H1 (cell line): ENCODE measurements at regions not wholly inside any gene's neighbourhood (a gene's known extent, or its start where the extent isn't known, plus 50 kb on each side); places are given as distances from the start of the nearest gene placed in this dataset.

Experiments
- CTCF ChIA-PET: fragments of 300-600 bp; sonication (Branson Sonifier 250); formaldehyde crosslinking; loops from one replicate; lab custom pipeline; 2021; ENCODE audit not compliant: partially characterized antibody; lab: Charles Lee
- POLR2A ChIA-PET: fragments of 300-600 bp; sonication (Branson Sonifier 250); formaldehyde crosslinking; loops from one replicate; lab custom pipeline; 2021; ENCODE audit warnings: inconsistent platforms; ENCODE audit not compliant: partially characterized antibody; lab: Charles Lee
- DNase-seq, 2 experiments: peaks; one replicate each; pipeline versions ENCODE4 v3.0.0 to v3.0.0-alpha.2; 2010 to 2022; ENCODE audit warnings: low spot score in 2 of 2, low read depth in 1 of 2, mixed read lengths in 1 of 2
- FAIRE-seq: peaks from 2 replicates; lab custom pipeline; 2011; peaks lifted over from hg19 to GRCh38; lab: Jason Lieb, UNC
- H2AFZ ChIP-seq: 2 replicates; pipeline ENCODE4 v1.8.1; 2012; ENCODE audit warnings: low read length, inconsistent platforms
- H2AK5ac ChIP-seq: 2 replicates; pipeline ENCODE4 v1.6.1; 2013; ENCODE audit warnings: low read depth, low read length
- H2BK120ac ChIP-seq: replicated peaks from 2 replicates; pipeline ENCODE3; 2013; ENCODE audit warnings: low read depth, low read length, inconsistent platforms
- H2BK12ac ChIP-seq: 2 replicates; pipeline ENCODE4 v1.6.1; 2013; ENCODE audit warnings: low read depth, low read length
- H2BK15ac ChIP-seq: 2 replicates; pipeline ENCODE4 v1.6.1; 2013; ENCODE audit warnings: low read length
- H2BK20ac ChIP-seq: 2 replicates; pipeline ENCODE4 v1.6.1; 2013; ENCODE audit warnings: low read length
- H2BK5ac ChIP-seq: 2 replicates; pipeline ENCODE4 v1.6.1; 2013; ENCODE audit warnings: low read depth, low read length
- H3K14ac ChIP-seq: 2 replicates; pipeline ENCODE4 v1.6.1; 2013; ENCODE audit warnings: inconsistent platforms; ENCODE audit not compliant: insufficient read length
- H3K18ac ChIP-seq: 2 replicates; pipeline ENCODE4 v1.6.1; 2013; ENCODE audit warnings: low read length; ENCODE audit errors: extremely low read depth
- H3K23ac ChIP-seq: 2 replicates; pipeline ENCODE4 v1.6.1; 2013; ENCODE audit warnings: inconsistent platforms; ENCODE audit not compliant: insufficient read length
- H3K23me2 ChIP-seq: 2 replicates; pipeline ENCODE4 v1.6.1; 2013; ENCODE audit warnings: low read depth, low read length
- H3K27ac ChIP-seq: 2 replicates; pipeline ENCODE4 v1.6.1; 2011; ENCODE audit warnings: low read depth, low read length, inconsistent platforms
- H3K27me3 ChIP-seq, 4 experiments: replicated peaks in 1 of 4; 1 replicate in 1 of 4; 2 replicates in 3 of 4; pipeline versions ENCODE4 v1.6.1 to v1.8.1; 2011 to 2013; ENCODE audit warnings: low read length in 3 of 4, mild to moderate bottlenecking in 3 of 4, inconsistent platforms in 2 of 4, mixed read lengths in 2 of 4, moderate library complexity in 1 of 4; ENCODE audit not compliant: control insufficient read depth in 3 of 4, insufficient read depth in 3 of 4; ENCODE audit errors: extremely low read depth in 1 of 4
- H3K36me3 ChIP-seq, 4 experiments: 2 replicates each; pipeline versions ENCODE4 v1.6.1 to v1.8.1; 2011 to 2013; ENCODE audit warnings: mild to moderate bottlenecking in 4 of 4, low read length in 3 of 4, moderate library complexity in 2 of 4, control low read depth in 1 of 4, inconsistent platforms in 1 of 4; ENCODE audit not compliant: insufficient read depth in 4 of 4, control insufficient read depth in 2 of 4
- H3K4ac ChIP-seq: replicated peaks from 2 replicates; pipeline ENCODE3; 2013; ENCODE audit warnings: low read length, low read depth, mixed read lengths, inconsistent platforms; ENCODE audit not compliant: insufficient read length
- H3K4me1 ChIP-seq, 4 experiments: replicated peaks in 1 of 4; 1 replicate in 1 of 4; 2 replicates in 3 of 4; pipeline versions ENCODE4 v1.6.1 to v1.8.1; 2011 to 2013; ENCODE audit warnings: low read length in 3 of 4, inconsistent platforms in 2 of 4, mixed read lengths in 1 of 4; ENCODE audit not compliant: insufficient read depth in 4 of 4, control insufficient read depth in 3 of 4
- H3K4me2 ChIP-seq, 2 experiments: 2 replicates each; pipeline versions ENCODE4 v1.6.1 to v1.8.1; 2011 to 2013; ENCODE audit warnings: low read depth in 2 of 2, low read length in 2 of 2, control low read depth in 1 of 2, inconsistent platforms in 1 of 2, mild to moderate bottlenecking in 1 of 2; ENCODE audit not compliant: insufficient read depth in 1 of 2
- H3K4me3 ChIP-seq, 4 experiments: fragments of 200-600, 300-600 bp in 1 of 4; sonication (generic), shearing (Covaris generic), sonication (Bioruptor Twin) in 1 of 4; 2 replicates each; pipeline versions ENCODE4 v1.5.1 to v1.8.1; 2011 to 2016; ENCODE audit warnings: low read length in 4 of 4, low read depth in 3 of 4, control low read depth in 2 of 4, inconsistent platforms in 2 of 4, mild to moderate bottlenecking in 2 of 4, mixed read lengths in 1 of 4, moderate library complexity in 1 of 4; ENCODE audit not compliant: insufficient read depth in 2 of 4; ENCODE audit errors: extremely low read depth in 1 of 4
- H3K56ac ChIP-seq: replicated peaks from 2 replicates; pipeline ENCODE3; 2013; ENCODE audit warnings: low read depth, mild to moderate bottlenecking, mixed read lengths, low read length, inconsistent platforms; ENCODE audit not compliant: insufficient read length
- H3K79me1 ChIP-seq: 2 replicates; pipeline ENCODE4 v1.6.1; 2013; ENCODE audit warnings: low read depth, low read length, control low read depth
- H3K79me2 ChIP-seq, 2 experiments: 2 replicates each; pipeline versions ENCODE4 v1.6.1 to v1.8.1; 2012 to 2013; ENCODE audit warnings: low read length in 2 of 2, mild to moderate bottlenecking in 2 of 2, inconsistent platforms in 1 of 2; ENCODE audit not compliant: insufficient read depth in 2 of 2, control insufficient read depth in 1 of 2
- H3K9ac ChIP-seq, 4 experiments: replicated peaks in 1 of 4; 1 replicate in 1 of 4; 2 replicates in 3 of 4; pipeline versions ENCODE4 v1.6.1 to v1.8.1; 2011 to 2013; ENCODE audit warnings: low read depth in 3 of 4, low read length in 3 of 4, control low read depth in 2 of 4, mild to moderate bottlenecking in 2 of 4, moderate library complexity in 2 of 4, inconsistent platforms in 1 of 4; ENCODE audit errors: extremely low read depth in 1 of 4
- H3K9me3 ChIP-seq, 2 experiments: 2 replicates each; pipeline versions ENCODE4 v1.6.1 to v1.8.1; 2012 to 2013; ENCODE audit warnings: mild to moderate bottlenecking in 2 of 2, moderate library complexity in 2 of 2, control low read depth in 1 of 2, inconsistent platforms in 1 of 2, low read depth in 1 of 2, low read length in 1 of 2, mixed read lengths in 1 of 2; ENCODE audit not compliant: insufficient read depth in 2 of 2
- H4K20me1 ChIP-seq, 2 experiments: replicated peaks in 1 of 2; 2 replicates each; pipeline versions ENCODE3 to v1.8.1; 2011 to 2013; ENCODE audit warnings: inconsistent platforms in 2 of 2, low read length in 2 of 2, mild to moderate bottlenecking in 1 of 2; ENCODE audit not compliant: insufficient read depth in 2 of 2, control insufficient read depth in 1 of 2
- H4K5ac ChIP-seq: 2 replicates; pipeline ENCODE4 v1.6.1; 2013; ENCODE audit warnings: low read length, low read depth, mixed read lengths, inconsistent platforms; ENCODE audit not compliant: insufficient read length
- H4K8ac ChIP-seq: 2 replicates; pipeline ENCODE4 v1.8.0; 2013; ENCODE audit warnings: mild to moderate bottlenecking, moderate library complexity, low read length, inconsistent platforms; ENCODE audit not compliant: insufficient read depth; ENCODE audit errors: extremely low read depth
- H4K91ac ChIP-seq: replicated peaks from 2 replicates; pipeline ENCODE3; 2013; ENCODE audit warnings: low read length, mixed read lengths, inconsistent platforms; ENCODE audit not compliant: insufficient read length
- FOSL1 ChIP-seq: IDR thresholded peaks from 2 replicates; pipeline ENCODE4 v1.6.1; 2011; ENCODE audit warnings: mild to moderate bottlenecking, low read depth, low read length, moderate library complexity; ENCODE audit not compliant: insufficient read depth
- HDAC6 ChIP-seq: IDR thresholded peaks from one replicate; pipeline ENCODE4 v1.7.1; 2012; ENCODE audit warnings: low read depth, mild to moderate bottlenecking, inconsistent platforms, low read length, moderate library complexity
- ZNF274 ChIP-seq: IDR thresholded peaks from 2 replicates; pipeline ENCODE4 v1.7.0; 2012; ENCODE audit warnings: low read length, borderline replicate concordance; ENCODE audit errors: extremely low read depth
- WGBS, 2 experiments: shearing (Covaris generic) in 1 of 2; methylation state at CpG; one replicate each; pipeline versions ENCODE4 v1.1.6 to v1.1.7; 2013 to 2015; ENCODE audit warnings: low lambda C conversion rate in 2 of 2, mixed read lengths in 2 of 2, inconsistent platforms in 1 of 2, low coverage in 1 of 2, missing lambda C conversion rate in 1 of 2; ENCODE audit not compliant: insufficient replicate concordance in 2 of 2, insufficient coverage in 1 of 2, insufficient read length in 1 of 2; ENCODE audit errors: extremely low coverage in 1 of 2, missing lambda C conversion rate in 1 of 2; 5-methylcytosine and 5-hydroxymethylcytosine counted together

- H3K14ac ChIP-seq: no peak overlapping the region
- no peak overlapping the region for H3K9ac ChIP-seq
- H4K91ac ChIP-seq: no peak overlapping the region
- FAIRE-seq (no peak), DNase-seq (no peak)
- ChIA-PET CTCF (no interaction called here), POLR2A (no interaction called here)
- no peak overlapping the region for H2BK120ac ChIP-seq
- H3K79me1 ChIP-seq: no peaks in the 10 kb centered on the region
- H4K8ac ChIP-seq: no peak overlapping the region
- no peak overlapping the region for H2BK5ac ChIP-seq
- H3K36me3 ChIP-seq: no peaks in the 10 kb centered on the region
- H3K4me1 ChIP-seq: peaks cover 0 to 8% (median 7%) of the 10 kb centered on the region in 4 experiments; a peak in 4 of 7 replicates
- H3K4ac ChIP-seq: no peak overlapping the region
- no peak overlapping the region for H3K4me3 ChIP-seq
- no peak overlapping the region for H3K18ac ChIP-seq
- H3K23ac ChIP-seq: no peak overlapping the region
- H2AK5ac ChIP-seq: no peak overlapping the region
- H3K27ac ChIP-seq: no peak overlapping the region
- H2BK12ac ChIP-seq: no peak overlapping the region
- TF ChIP-seq ZNF274 (no peak), HDAC6 (no peak), FOSL1 (no peak)
- no peak overlapping the region for H2BK15ac ChIP-seq
- no peak overlapping the region for H2BK20ac ChIP-seq
- no peak overlapping the region for H4K5ac ChIP-seq
- H3K27me3 ChIP-seq: no peaks in the 10 kb centered on the region
- H3K4me2 ChIP-seq: no peak overlapping the region
- H3K9me3 ChIP-seq: no peaks in the 10 kb centered on the region
- no peaks in the 10 kb centered on the region for H4K20me1 ChIP-seq
- no peaks in the 10 kb centered on the region for H3K23me2 ChIP-seq
- H3K79me2 ChIP-seq: no peaks in the 10 kb centered on the region
- H2AFZ ChIP-seq: no peak overlapping the region
- 90% methylated on average over 6 of the region's 6 CpGs; no CpG with 5 or more reads in 1 of the 2 experiments for WGBS, 2 experiments
- no peak overlapping the region for H3K56ac ChIP-seq
Measured at GRCh38 chr5:166716856-166717492, 1574.5 kb upstream of the WWC1 start.
